ENCODE measurements at regions not wholly inside any gene's neighbourhood (a gene's known extent, or its start where the extent isn't known, plus 50 kb on each side); places are given as distances from the start of the nearest gene placed in this dataset.

- intact Hi-C loops (cut with DNase I; ENCODE audit: low total_unique reads): no loop called here
- no peak overlapping the region for H3K4me3 ChIP-seq
- TF ChIP-seq POLR2A (IDR thresholded peaks at IDR 0.05) (no peak), CTCF (IDR thresholded peaks at IDR 0.05) (no peak)
These were observed 56.5 kb upstream of the ACSL3 start for GRCh38 chr2:222804351-222804750.

DNA sequence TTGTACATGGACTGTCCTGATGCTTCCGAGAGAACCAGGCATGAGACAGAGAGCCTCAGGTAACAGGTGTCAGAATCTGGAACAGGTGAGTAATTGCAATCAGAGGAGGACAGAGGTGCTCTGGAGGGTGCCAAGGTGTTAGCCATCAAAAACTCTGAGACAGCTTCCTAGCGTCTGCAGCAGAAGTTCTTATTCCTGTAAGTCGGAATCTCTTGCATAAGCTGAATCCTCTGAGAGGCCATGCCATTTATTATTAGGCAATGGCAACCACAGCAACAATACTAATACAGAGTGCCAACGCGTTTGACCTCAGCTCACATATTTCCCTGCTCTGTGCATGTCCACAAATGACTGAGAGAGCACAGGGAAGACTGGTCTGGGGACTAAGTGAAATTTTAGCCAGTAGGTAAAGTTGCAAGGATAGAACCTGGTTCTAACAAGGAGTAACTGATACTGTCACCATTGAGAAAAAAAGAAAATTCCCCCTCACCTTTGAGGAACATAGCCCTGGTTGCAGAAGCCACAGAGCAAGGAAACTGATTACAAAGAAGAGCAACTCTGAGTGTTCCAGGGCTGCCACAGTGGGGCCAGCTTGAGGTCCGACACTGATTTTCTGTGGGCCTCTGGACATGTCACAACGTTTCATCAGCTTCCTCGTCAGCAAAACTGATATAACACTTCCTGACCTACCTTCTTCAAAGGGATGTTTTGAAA lies 55.1 kb upstream of the ACSL3 start:
- no peaks in the 10 kb centered on the region for H3K27me3 ChIP-seq
- no peak for DNase-seq
- no peaks in the 10 kb centered on the region for H3K9me3 ChIP-seq
- no peaks in the 10 kb centered on the region for H3K4me1 ChIP-seq
- TF ChIP-seq CTCF (IDR thresholded peaks at IDR 0.05): no peak
- TF ChIP-seq POLR2A (IDR thresholded peaks at IDR 0.05): no peak
- intact Hi-C loops (cut with DNase I; ENCODE audit: low total_unique reads): no loop called here
- H3K27ac ChIP-seq: no peak overlapping the region
- no peak overlapping the region for H3K4me3 ChIP-seq
- no peaks in the 10 kb centered on the region for H3K36me3 ChIP-seq

More at GRCh38 chr2:222804351-222804750, 56.5 kb upstream of the ACSL3 start:
- Histone ChIP-seq H3K9me3 (no peaks in the 10 kb centered on the region), H3K27ac (no peak overlapping the region), H3K27me3 (no peaks in the 10 kb centered on the region), H3K36me3 (no peaks in the 10 kb centered on the region), H3K4me1 (no peaks in the 10 kb centered on the region)
- no peak for DNase-seq

GRCh38 chr2:222806526-222807137 lies 54.2 kb upstream of the ACSL3 start:
- Histone ChIP-seq H3K27ac (no peak overlapping the region), H3K4me1 (no peaks in the 10 kb centered on the region), H3K36me3 (no peaks in the 10 kb centered on the region), H3K27me3 (no peaks in the 10 kb centered on the region), H3K9me3 (no peaks in the 10 kb centered on the region), H3K4me3 (no peak overlapping the region)
- TF ChIP-seq POLR2A (IDR thresholded peaks at IDR 0.05) (no peak), CTCF (IDR thresholded peaks at IDR 0.05) (no peak)
- DNase-seq: no peak
- intact Hi-C loops (cut with DNase I; ENCODE audit: low total_unique reads): no loop called here

DNA sequence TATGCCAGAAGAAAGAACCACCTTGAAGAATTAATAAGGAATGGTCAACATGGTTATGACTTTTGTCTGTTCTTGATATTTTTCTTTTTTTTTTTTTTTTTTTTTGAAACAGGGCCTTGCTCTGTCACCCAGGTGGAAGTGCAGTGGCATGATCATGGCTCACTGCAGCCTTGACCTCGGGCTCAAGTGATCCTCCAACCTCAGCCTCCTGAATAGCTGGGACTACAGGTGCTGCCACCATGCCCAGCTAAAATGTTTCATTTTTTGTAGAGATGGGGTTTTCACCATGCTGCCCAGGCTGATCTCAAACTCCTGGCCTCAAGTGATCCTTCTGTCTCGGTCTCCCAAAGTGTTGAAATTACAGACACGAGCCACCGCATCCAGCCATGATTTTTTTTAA lies 53.4 kb upstream of the ACSL3 start:
- no peak for DNase-seq
- no peak for TF ChIP-seq CTCF (IDR thresholded peaks at IDR 0.05)
- H3K4me1 ChIP-seq: no peaks in the 10 kb centered on the region
- no peaks in the 10 kb centered on the region for H3K27me3 ChIP-seq
- H3K36me3 ChIP-seq: no peaks in the 10 kb centered on the region
- intact Hi-C loops (cut with DNase I; ENCODE audit: low total_unique reads): no loop called here
- H3K27ac ChIP-seq: no peak overlapping the region
- H3K9me3 ChIP-seq: no peaks in the 10 kb centered on the region
- no peak overlapping the region for H3K4me3 ChIP-seq

DNA sequence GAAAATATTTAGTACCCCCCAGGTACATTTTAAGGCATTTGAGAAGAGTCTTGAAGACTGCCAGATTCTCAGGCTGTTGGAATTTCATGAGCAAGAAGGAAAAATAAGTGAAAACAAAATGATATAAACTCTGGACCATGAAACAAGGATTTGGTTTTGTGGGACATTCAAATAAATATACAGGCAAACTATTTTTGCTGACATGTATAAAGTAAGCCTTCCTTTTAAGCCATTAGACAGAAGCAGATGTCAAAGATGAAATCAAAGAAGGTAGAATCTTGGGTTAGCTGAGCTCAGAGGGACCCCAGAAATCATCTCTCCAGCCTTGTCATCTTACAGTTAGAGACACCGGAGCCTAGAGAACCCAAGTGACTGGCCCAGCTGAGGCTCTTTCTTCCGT lies 51.3 kb upstream of the ACSL3 start:
- H3K4me3 ChIP-seq: no peak overlapping the region
- intact Hi-C loops (cut with DNase I; ENCODE audit: low total_unique reads): no loop called here
- no peaks in the 10 kb centered on the region for H3K36me3 ChIP-seq
- H3K27me3 ChIP-seq: no peaks in the 10 kb centered on the region
- DNase-seq: no peak
- H3K9me3 ChIP-seq: no peaks in the 10 kb centered on the region
- no peak for TF ChIP-seq CTCF (IDR thresholded peaks at IDR 0.05)
- no peak for TF ChIP-seq POLR2A (IDR thresholded peaks at IDR 0.05)
- no peaks in the 10 kb centered on the region for H3K4me1 ChIP-seq
- H3K27ac ChIP-seq: no peak overlapping the region

Data from uterus (tissue), 3 donors.